NCI-H2227 (cell line): ENCODE measurements at regions not wholly inside any gene's neighbourhood (a gene's known extent, or its start where the extent isn't known, plus 50 kb on each side); places are given as distances from the start of the nearest gene placed in this dataset.

Experiments
- DNase-seq: peaks from one replicate; lab custom pipeline; 2025; ENCODE audit not compliant: unreplicated experiment; lab: John Stamatoyannopoulos, UW

GRCh38 chr16:86389566-86390328, 120.6 kb upstream of the FOXF1 start:
- DNase-seq = no peak

- DNase-seq = no peak
Observed at GRCh38 chr16:86390335-86390734, 120.0 kb upstream of the FOXF1 start.

- no peak for DNase-seq
Observed at GRCh38 chr16:86391486-86391885, 118.8 kb upstream of the FOXF1 start.

DNA sequence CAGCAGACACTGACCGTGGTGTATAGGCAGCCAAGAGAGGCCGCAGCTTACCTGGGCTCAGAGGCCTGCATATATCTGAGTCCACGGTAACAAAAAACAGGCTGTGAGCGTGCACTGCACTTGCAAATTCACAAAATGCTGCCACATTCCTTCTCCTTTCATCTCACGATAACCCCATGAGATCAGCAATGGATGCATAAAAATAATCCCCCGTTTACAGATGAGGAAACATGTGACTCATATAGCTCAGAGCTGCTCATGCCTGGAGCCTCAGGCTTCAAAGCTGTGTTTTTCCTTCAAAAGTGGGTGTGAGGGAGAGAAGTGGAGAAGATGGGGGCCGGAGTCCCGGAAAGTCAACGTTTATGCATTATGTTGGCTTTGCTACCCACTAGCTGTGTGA, 118.3 kb upstream of the FOXF1 start:
- DNase-seq = no peak

DNA sequence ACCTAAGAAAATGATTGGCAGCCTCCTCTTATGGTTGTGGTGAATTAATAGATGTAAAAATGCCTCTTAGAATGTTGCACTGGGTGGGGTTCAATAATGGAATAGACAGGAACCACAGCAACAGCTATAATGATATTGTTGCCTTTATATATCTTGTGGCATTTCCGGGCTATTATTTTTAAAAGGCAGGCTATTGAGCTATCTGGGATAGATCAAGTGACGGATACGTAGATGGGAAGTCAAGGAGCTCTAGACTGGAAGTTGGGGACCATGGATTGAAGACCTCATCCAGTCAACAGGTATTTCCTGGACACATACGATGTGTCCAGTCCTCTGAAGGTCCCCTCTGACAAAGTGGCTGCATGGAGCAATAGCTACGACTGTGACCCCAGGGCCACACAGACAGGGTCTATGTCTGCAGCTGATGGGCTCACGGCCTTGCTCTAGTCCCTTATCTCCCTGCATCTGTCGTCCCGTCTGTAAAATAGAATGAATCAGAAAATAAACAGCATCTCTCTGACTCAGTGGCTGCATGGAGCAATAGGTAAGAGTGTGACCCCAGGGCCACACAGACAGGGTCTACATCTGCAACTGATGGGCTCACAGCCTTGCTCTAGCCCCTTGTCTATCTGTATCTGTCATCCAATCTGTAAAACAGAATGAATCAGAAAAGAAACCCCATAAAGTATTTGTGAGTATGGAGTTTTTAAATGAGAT, 117.7 kb upstream of the FOXF1 start:
- DNase-seq = no peak

DNA sequence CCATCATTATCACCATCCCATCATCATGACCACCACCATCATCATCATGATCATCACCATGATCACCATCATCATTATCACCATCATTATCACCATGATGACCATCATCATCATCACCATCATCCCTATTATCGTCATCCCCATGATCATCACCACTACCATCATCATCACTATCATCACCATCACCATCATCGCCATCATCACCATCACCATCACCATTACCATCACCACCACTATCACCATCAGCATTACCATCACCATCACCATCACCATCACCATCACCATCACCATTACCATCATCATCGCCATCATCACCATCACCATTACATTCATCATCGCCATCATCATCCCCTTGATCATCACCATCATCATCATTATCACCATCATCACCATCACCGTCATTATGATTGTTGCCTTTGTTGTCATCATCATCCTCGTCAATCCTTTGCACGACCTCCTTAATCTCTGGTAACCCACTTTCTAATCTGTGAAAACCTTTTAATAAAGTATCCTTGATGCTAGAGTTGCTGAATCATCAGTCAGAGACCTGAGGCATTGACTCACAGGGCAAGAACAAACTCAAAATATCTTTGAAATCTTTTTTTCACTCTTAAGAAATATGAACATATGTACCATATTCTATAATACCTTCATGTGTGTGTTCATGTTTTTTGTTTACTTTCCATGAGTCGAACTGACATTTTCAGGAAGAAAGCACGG, 116.3 kb upstream of the FOXF1 start:
- DNase-seq = no peak

DNA sequence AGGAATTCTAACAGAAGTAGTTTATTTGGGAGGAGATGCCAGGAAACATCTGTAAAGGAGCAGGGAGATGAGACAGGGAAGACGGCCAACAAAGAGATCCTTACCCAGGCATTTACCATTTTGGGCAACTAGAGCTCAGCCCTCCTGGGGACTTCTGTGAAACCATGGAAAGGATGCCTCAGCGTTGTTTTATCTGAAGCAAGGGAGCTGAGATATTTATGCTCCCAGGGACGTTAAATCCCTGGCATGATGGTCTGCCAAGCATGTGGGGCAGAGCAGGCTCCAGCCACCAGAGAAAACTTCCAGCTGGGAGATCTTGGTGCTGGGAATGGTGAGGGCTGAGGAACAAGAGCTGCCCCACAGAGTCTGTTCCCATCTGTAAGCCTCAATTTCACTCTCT, 114.8 kb upstream of the FOXF1 start:
- no peak for DNase-seq

GRCh38 chr16:86396422-86396821, 113.9 kb upstream of the FOXF1 start:
- DNase-seq = no peak

DNA sequence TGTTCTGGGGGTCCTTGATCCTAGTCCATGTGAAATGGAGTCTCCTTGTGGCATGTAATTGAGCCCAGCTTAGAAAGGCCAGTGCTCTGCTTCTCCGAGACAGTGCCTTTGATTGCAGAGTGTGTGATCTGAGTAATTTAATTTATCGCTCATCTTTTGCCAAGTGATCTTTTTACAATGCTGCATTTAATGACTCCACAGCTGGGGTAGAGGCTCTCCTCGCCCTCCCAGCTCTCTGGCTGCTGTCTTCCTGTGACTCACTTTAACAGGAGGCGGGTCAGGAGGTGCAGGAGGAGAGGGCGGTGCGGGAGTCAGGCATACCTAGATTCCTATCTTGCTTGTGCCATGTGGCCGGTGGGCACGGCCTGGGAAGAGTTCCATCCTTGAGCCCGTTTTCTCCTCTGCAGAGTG, 113.4 kb upstream of the FOXF1 start:
- no peak for DNase-seq

DNA sequence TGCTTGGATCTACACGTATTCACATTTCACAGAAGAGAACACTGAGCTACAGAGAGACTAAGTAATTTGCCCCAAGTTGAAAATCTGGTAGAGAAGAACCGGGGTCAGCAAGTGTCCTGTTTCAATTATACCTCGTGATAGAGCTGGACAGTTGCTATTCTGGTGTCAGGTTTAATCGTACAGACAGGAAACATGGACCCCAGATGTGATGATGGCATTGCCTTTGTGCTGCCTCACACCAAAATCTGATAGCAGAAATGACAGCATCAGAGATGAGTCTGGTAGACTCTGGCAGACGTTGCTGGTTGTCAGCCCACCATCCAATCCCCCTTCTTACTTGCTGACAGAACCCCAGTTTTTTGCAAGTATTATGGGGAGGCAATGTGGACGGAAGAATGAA, 112.1 kb upstream of the FOXF1 start:
- DNase-seq = no peak

- no peak for DNase-seq
Observed at GRCh38 chr16:86398622-86399021, 111.7 kb upstream of the FOXF1 start.

DNA sequence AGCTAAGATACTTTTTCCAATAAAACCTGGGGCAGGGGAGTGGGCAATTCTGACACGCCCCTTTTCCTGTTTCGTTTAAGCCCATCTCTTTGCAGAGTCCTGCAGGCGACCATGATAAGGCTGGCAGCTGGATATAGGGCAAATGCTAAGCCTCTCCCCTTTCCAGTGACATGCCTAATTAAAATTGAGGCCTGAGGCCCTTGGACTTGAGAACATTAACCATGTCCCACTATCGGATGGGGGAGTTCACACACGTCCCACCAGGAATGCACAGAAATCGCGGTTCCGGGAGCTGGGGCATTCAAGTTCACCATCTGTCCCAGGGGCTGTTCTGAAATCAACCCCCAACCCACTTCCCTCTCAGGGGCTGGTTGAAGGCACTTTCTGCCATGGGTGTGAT, 109.2 kb upstream of the FOXF1 start:
- DNase-seq = no peak

DNA sequence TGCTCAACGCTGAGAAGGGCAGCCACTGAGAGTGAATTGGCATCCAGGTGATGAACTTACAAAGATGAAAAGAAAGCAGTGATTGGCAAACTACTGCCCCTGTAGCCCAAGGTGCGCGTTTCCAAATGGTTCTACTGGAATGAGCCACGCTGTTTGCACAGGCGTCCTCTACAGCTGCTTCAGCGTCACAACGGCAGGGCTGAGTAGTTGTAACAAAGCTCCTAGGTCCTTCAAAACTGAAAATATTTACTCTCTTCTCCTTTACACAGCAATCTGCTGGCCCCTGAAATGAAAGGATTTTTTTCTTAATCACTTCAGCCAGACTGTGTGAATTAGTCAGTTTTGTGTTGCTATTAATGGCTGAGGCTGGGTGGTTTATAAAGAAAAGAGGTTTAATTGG, 107.2 kb upstream of the FOXF1 start:
- DNase-seq = no peak

DNA sequence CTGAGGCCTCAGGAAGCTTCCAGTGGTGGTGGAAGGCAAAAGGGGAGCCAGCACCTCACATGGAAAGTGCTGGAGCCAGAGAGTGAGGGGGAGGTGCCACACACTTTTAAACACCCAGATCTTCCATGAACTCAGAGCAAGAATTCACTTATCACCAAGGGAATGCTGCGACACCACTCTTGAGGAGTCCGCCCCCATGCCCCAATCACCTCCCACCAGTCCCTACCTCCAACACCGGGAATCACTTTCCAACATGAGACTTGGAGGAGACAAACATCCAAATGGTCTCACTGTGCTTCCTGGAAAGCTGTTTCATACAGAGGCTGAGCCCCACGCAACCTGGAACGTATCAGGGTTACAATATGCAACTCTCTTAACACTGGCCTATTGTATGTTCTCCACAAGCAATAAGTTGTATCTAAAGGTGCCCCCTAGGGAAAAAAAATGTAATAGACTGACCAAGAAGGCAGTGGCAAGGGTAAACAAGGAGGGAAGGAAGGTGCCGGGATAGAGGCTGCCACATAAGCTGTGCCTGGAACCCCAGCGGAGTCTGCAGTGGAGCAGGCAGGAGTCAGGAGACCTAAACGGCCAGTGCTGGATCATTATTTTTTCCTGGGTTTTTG, 106.7 kb upstream of the FOXF1 start:
- DNase-seq = no peak

- DNase-seq = no peak
Observed at GRCh38 chr16:86404678-86405077, 105.6 kb upstream of the FOXF1 start.

DNA sequence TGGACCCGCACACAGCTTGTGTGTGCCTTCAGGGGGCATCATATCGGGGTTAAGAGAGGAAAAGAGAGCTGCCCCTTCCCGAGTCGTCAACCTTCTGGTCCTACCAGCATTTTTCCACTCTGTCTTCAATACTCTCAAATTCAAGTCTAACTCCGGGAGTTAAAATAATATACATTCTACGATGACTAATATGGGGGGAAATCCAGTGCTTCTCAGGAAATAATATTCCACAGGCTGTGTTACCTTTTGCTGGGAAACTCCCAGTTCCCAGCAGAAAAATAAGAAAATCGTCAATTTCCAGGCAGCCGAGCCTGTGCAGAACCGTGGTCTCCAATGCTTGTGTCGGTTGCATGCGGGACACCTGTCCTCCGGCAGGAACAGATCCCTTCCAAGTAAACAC, 105.0 kb upstream of the FOXF1 start:
- no peak for DNase-seq

- DNase-seq = no peak
Observed at GRCh38 chr16:86406056-86406455, 104.3 kb upstream of the FOXF1 start.

DNA sequence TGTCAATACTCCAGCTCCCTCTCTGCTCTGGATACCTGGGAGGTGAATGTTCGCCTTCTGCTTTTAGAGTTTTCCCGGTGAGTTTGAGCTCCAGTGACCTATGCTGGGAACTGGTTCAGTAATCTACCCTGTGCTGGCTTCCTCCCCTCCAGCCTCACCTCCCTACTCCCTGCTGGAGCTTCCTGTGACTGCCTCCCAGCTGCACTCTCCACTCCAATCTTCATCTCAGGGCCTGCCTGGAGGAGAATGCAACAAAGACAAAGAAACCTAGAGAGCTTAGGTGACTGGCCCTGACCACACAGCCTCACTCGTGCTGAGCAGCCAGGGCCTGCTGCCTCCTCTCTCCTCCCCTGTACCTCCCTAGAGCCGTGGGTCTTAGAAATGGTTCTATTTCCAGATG, 101.6 kb upstream of the FOXF1 start:
- no peak for DNase-seq

DNA sequence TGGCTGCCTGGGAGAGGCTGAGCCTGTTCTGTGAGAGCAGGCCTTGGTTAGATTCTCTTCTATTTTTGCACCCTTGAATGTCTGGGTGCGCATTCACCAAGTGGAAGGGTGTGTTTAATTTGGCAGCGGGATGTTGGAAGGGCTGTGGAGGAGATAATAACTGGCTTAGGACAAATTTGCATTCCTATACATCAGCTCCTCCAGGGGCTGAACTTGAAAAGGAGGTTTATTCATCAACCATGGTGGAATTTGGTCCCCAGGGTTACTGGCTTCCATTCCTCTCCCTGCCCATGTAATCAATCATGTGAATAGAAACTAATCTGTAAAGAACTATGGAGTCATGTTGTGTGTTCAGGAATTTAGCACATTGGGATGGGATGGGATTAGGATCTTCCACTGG, 100.2 kb upstream of the FOXF1 start:
- DNase-seq = no peak

DNA sequence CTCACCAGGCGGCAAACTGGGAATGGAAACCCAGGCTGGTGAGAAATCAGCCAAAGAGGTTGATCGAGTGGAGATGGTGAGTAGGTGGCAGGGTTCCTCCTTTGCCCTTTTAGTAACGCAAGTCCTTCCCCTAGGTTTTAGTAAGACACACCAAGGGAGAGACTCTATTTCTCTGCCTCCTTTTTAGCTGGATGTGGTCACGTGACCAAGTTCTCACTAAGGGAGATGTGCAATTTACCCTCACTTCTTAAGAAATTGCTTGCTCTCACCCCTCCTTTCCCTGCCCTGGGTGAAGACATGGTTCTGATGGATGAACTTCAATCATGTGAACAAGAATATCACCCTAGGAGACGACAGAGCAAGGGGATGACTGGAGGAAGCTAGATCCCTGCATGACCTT, 99.8 kb upstream of the FOXF1 start:
- DNase-seq = no peak

DNA sequence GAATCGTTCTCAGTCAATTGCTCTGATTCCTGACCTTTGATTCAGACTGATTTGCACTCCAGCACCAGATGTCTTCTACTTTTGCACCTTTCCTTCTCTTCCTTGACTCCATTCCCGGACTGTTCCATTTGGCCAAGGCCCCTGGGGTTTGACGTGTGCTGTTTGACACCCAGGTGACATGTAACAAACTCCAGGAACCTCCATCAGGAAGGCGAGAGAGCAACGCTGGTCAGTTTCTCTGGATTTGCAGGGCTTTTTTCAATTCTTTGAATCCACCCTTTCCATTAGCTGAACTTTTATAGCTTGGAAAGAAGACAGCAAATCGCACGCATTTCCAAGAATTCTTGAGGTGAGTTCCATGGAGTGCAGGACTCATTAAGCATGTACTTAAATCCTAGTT, 98.4 kb upstream of the FOXF1 start:
- no peak for DNase-seq
